PC-9 (cell line): ENCODE measurements at regions not wholly inside any gene's neighbourhood (a gene's known extent, or its start where the extent isn't known, plus 50 kb on each side); places are given as distances from the start of the nearest gene placed in this dataset.

Experiments used
- BruUV-seq: library from RNA; stranded (reverse); fragments of 400-500 nt; replicated peaks from 2 replicates; lab custom pipeline; 2021; lab: Mats Ljungman, UMichigan
- CTCF ChIA-PET: fragments of 300-600 bp; sonication (Branson Sonifier 250); formaldehyde crosslinking; loops from one replicate; lab custom pipeline; 2022; ENCODE audit warnings: antibody characterized with exemption; lab: Charles Lee
- POLR2A ChIA-PET: fragments of 300-600 bp; sonication (Branson Sonifier 250); formaldehyde crosslinking; loops from one replicate; lab custom pipeline; 2022; ENCODE audit warnings: antibody characterized with exemption; ENCODE audit not compliant: unreplicated experiment; lab: Charles Lee
- DNase-seq, 2 experiments: peaks; one replicate each; pipeline versions ENCODE4 v3.0.0 to v3.0.0-alpha.2; 2015 to 2022; ENCODE audit warnings: mixed read lengths in 1 of 2
- H2AFZ ChIP-seq: fragments of 200-600 bp; sonication (generic); 2 replicates; pipeline ENCODE4 v1.8.1; 2017; ENCODE audit warnings: antibody characterized with exemption
- H3F3A ChIP-seq: fragments of 200-600 bp; sonication (generic); 2 replicates; pipeline ENCODE4 v1.8.1; 2017; ENCODE audit warnings: antibody characterized with exemption, mild to moderate bottlenecking, low read depth; ENCODE audit not compliant: insufficient read depth
- H3K27ac ChIP-seq: fragments of 200-600 bp; sonication (generic); 2 replicates; pipeline ENCODE4 v1.6.1; 2016; ENCODE audit warnings: mixed run types
- H3K27me3 ChIP-seq: fragments of 200-600 bp; sonication (generic); 2 replicates; pipeline ENCODE4 v1.6.1; 2016; ENCODE audit warnings: low read depth, mixed run types; ENCODE audit not compliant: insufficient read depth
- H3K36me3 ChIP-seq: fragments of 200-600 bp; sonication (generic); 2 replicates; pipeline ENCODE4 v1.6.1; 2016; ENCODE audit warnings: low read depth, mixed run types
- H3K4me1 ChIP-seq: fragments of 200-600 bp; sonication (generic); replicated peaks from 2 replicates; pipeline ENCODE4 v1.6.1; 2016; ENCODE audit warnings: mixed run types; ENCODE audit not compliant: insufficient read depth
- H3K4me2 ChIP-seq: fragments of 200-600 bp; sonication (generic); 2 replicates; pipeline ENCODE4 v1.6.1; 2017; ENCODE audit warnings: mixed run types
- H3K4me3 ChIP-seq: fragments of 200-600 bp; sonication (generic); 2 replicates; pipeline ENCODE4 v1.6.1; 2016; ENCODE audit warnings: mixed run types
- H3K79me2 ChIP-seq: fragments of 200-600 bp; sonication (generic); 2 replicates; pipeline ENCODE4 v1.6.1; 2017; ENCODE audit warnings: low read depth, mixed run types
- H3K9me2 ChIP-seq: fragments of 200-600 bp; sonication (generic); 2 replicates; pipeline ENCODE4 v1.8.1; 2017; ENCODE audit warnings: mild to moderate bottlenecking; ENCODE audit not compliant: insufficient read depth
- H3K9me3 ChIP-seq: fragments of 200-600 bp; sonication (generic); 2 replicates; pipeline ENCODE4 v1.8.1; 2016; ENCODE audit warnings: low read depth; ENCODE audit not compliant: insufficient read depth
- H4K20me1 ChIP-seq: fragments of 200-600 bp; sonication (generic); 2 replicates; pipeline ENCODE4 v1.8.1; 2017; ENCODE audit not compliant: insufficient read depth
- CTCF ChIP-seq: fragments of 200-600 bp; sonication (generic); conservative IDR thresholded peaks from 2 replicates; pipeline ENCODE4 v1.6.1; 2017; ENCODE audit warnings: mixed run types, antibody characterized with exemption, mild to moderate bottlenecking, moderate library complexity
- EZH2 ChIP-seq: fragments of 200-600 bp; sonication (generic); IDR thresholded peaks from 2 replicates; pipeline ENCODE4 v1.8.0; 2017; ENCODE audit warnings: antibody characterized with exemption, low read depth
- intact Hi-C: fragments of 100-400 bp; cut with micrococcal nuclease; formaldehyde crosslinking; loops from one replicate; pipeline ENCODE4 v1.10.0; 2022; ENCODE audit not compliant: unreplicated experiment

- DNase-seq = no peak
- CTCF ChIA-PET = no interaction called here
- Histone ChIP-seq H4K20me1 (no peaks in the 10 kb centered on the region), H3K4me1 (no peaks in the 10 kb centered on the region), H3F3A (no peaks in the 10 kb centered on the region), H3K27me3 (peaks cover 10% of the 10 kb centered on the region; the same call in 1 of the 2 replicates), H3K9me2 (no peaks in the 10 kb centered on the region), H3K79me2 (no peaks in the 10 kb centered on the region), H3K4me2 (no peak overlapping the region), H3K36me3 (no peaks in the 10 kb centered on the region), H3K9me3 (no peaks in the 10 kb centered on the region), H2AFZ (no peak overlapping the region), H3K27ac (no peak overlapping the region), H3K4me3 (no peak overlapping the region)
- TF ChIP-seq CTCF (no peak), EZH2 (no peak)
- no TSS peak for BruUV-seq
- intact Hi-C loops = no loop called here
- POLR2A ChIA-PET = no interaction called here
Measured at GRCh38 chr9:95755421-95755730, 120.1 kb upstream of the ERCC6L2 start.

- ChIA-PET CTCF (no interaction called here), POLR2A (no interaction called here)
- H3K9me3 ChIP-seq = no peaks in the 10 kb centered on the region
- intact Hi-C loops = no loop called here
- H3K36me3 ChIP-seq = no peaks in the 10 kb centered on the region
- H3K9me2 ChIP-seq = no peaks in the 10 kb centered on the region
- H4K20me1 ChIP-seq = no peaks in the 10 kb centered on the region
- TF ChIP-seq EZH2 (no peak), CTCF (no peak)
- no peak overlapping the region for H3K27ac ChIP-seq
- H3K4me3 ChIP-seq = no peak overlapping the region
- no peak overlapping the region for H3K4me2 ChIP-seq
- H3K27me3 ChIP-seq = peaks cover 10% of the 10 kb centered on the region; the same call in 1 of the 2 replicates
- no TSS peak for BruUV-seq
- H3K79me2 ChIP-seq = no peaks in the 10 kb centered on the region
- H2AFZ ChIP-seq = no peak overlapping the region
- no peaks in the 10 kb centered on the region for H3F3A ChIP-seq
- H3K4me1 ChIP-seq = no peaks in the 10 kb centered on the region
- DNase-seq = no peak
Measured at GRCh38 chr9:95754533-95755420, 120.7 kb upstream of the ERCC6L2 start.

GRCh38 chr9:95753762-95754465, 121.6 kb upstream of the ERCC6L2 start:
- H3K27me3 ChIP-seq = peaks cover 10% of the 10 kb centered on the region; the same call in 1 of the 2 replicates
- ChIA-PET POLR2A (no interaction called here), CTCF (no interaction called here)
- no peak for DNase-seq
- H3K4me1 ChIP-seq = no peaks in the 10 kb centered on the region
- intact Hi-C loops = no loop called here
- H3K4me2 ChIP-seq = no peak overlapping the region
- H3K27ac ChIP-seq = no peak overlapping the region
- no peak overlapping the region for H3K4me3 ChIP-seq
- H4K20me1 ChIP-seq = no peaks in the 10 kb centered on the region
- TF ChIP-seq EZH2 (no peak), CTCF (no peak)
- H3K36me3 ChIP-seq = no peaks in the 10 kb centered on the region
- no peaks in the 10 kb centered on the region for H3K9me2 ChIP-seq
- no TSS peak for BruUV-seq
- no peaks in the 10 kb centered on the region for H3K79me2 ChIP-seq
- no peaks in the 10 kb centered on the region for H3F3A ChIP-seq
- H3K9me3 ChIP-seq = no peaks in the 10 kb centered on the region
- no peak overlapping the region for H2AFZ ChIP-seq
